ENCODE measurements at regions not wholly inside any gene's neighbourhood (a gene's known extent, or its start where the extent isn't known, plus 50 kb on each side); places are given as distances from the start of the nearest gene placed in this dataset.

GRCh38 chr1:71203241-71203640 lies 122.4 kb upstream of the ZRANB2 start:
- Histone ChIP-seq H3K9me3 (no peaks in the 10 kb centered on the region), H3K4me1 (no peaks in the 10 kb centered on the region), H3K27ac (no peak overlapping the region), H3K4me3 (no peak overlapping the region), H3K36me3 (no peaks in the 10 kb centered on the region), H3K27me3 (no peaks in the 10 kb centered on the region)
- ATAC-seq (ENCODE audit: low FRiP score in 2 of 2) (no peak), DNase-seq (no peak)
- 70 to 79% methylated on average over 4 of the region's 4 CpGs for WGBS, 2 donors
- TF ChIP-seq POLR2A (IDR thresholded peaks at IDR 0.05) (no peak), EP300 (IDR thresholded peaks at IDR 0.05) (no peak), POLR2AphosphoS5 (IDR thresholded peaks at IDR 0.05) (no peak), CTCF (IDR thresholded peaks at IDR 0.05) (no peak)

GRCh38 chr1:71200503-71200902 lies 119.7 kb upstream of the ZRANB2 start:
- Histone ChIP-seq H3K4me1 (no peaks in the 10 kb centered on the region), H3K27ac (no peak overlapping the region), H3K36me3 (no peaks in the 10 kb centered on the region), H3K4me3 (no peak overlapping the region), H3K9me3 (no peaks in the 10 kb centered on the region), H3K27me3 (no peaks in the 10 kb centered on the region)
- TF ChIP-seq CTCF (IDR thresholded peaks at IDR 0.05) = no peak
- DNase-seq (no peak), ATAC-seq (ENCODE audit: low FRiP score in 2 of 2) (no peak)

GRCh38 chr1:71196685-71197084 lies 115.8 kb upstream of the ZRANB2 start:
- H3K36me3 ChIP-seq = no peaks in the 10 kb centered on the region
- no peak for DNase-seq
- peak in 1 of 2 donors; percentile 53 for ATAC-seq (ENCODE audit: low FRiP score in 2 of 2)
- H3K4me1 ChIP-seq = no peaks in the 10 kb centered on the region
- TF ChIP-seq EP300 (IDR thresholded peaks at IDR 0.05) (no peak), CTCF (IDR thresholded peaks at IDR 0.05) (peak in 3 of 6 experiments; percentile 14 to 29 (median 29))
- no peak overlapping the region for H3K27ac ChIP-seq
- H3K9me3 ChIP-seq = no peaks in the 10 kb centered on the region
- no peaks in the 10 kb centered on the region for H3K27me3 ChIP-seq
- H3K4me3 ChIP-seq = no peak overlapping the region

GRCh38 chr1:71193153-71193552 lies 112.3 kb upstream of the ZRANB2 start:
- 63 to 68% methylated on average over 1 of the region's 1 CpG for WGBS, 2 donors
- H3K27ac ChIP-seq = no peak overlapping the region
- no peaks in the 10 kb centered on the region for H3K9me3 ChIP-seq
- no peaks in the 10 kb centered on the region for H3K27me3 ChIP-seq
- TF ChIP-seq CTCF (IDR thresholded peaks at IDR 0.05) (no peak), EP300 (IDR thresholded peaks at IDR 0.05) (no peak), POLR2AphosphoS5 (IDR thresholded peaks at IDR 0.05) (no peak), POLR2A (IDR thresholded peaks at IDR 0.05) (no peak)
- no peak for DNase-seq
- no peaks in the 10 kb centered on the region for H3K4me1 ChIP-seq
- no peaks in the 10 kb centered on the region for H3K36me3 ChIP-seq
- H3K4me3 ChIP-seq = no peak overlapping the region
- no peak for ATAC-seq (ENCODE audit: low FRiP score in 2 of 2)

GRCh38 chr1:71191520-71191919 lies 110.7 kb upstream of the ZRANB2 start:
- no peak overlapping the region for H3K27ac ChIP-seq
- H3K4me1 ChIP-seq = no peaks in the 10 kb centered on the region
- no peak overlapping the region for H3K4me3 ChIP-seq
- no peaks in the 10 kb centered on the region for H3K36me3 ChIP-seq
- no peak for ATAC-seq (ENCODE audit: low FRiP score in 2 of 2)
- DNase-seq = no peak
- WGBS, 2 donors = 38 to 71% methylated on average over 1 of the region's 1 CpG
- no peaks in the 10 kb centered on the region for H3K9me3 ChIP-seq
- TF ChIP-seq POLR2AphosphoS5 (IDR thresholded peaks at IDR 0.05) = no peak
- no peak for TF ChIP-seq POLR2A (IDR thresholded peaks at IDR 0.05)
- TF ChIP-seq CTCF (IDR thresholded peaks at IDR 0.05) = no peak
- TF ChIP-seq EP300 (IDR thresholded peaks at IDR 0.05) = no peak
- H3K27me3 ChIP-seq = no peaks in the 10 kb centered on the region

Measured in upper lobe of left lung (tissue), 6 donors.